ENCODE measurements at regions not wholly inside any gene's neighbourhood (a gene's known extent, or its start where the extent isn't known, plus 50 kb on each side); places are given as distances from the start of the nearest gene placed in this dataset.

- TF ChIP-seq CTCF (conservative IDR thresholded peaks at IDR 0.05; ENCODE audit: low read depth, low read length) (no peak), POLR2A (IDR thresholded peaks at IDR 0.05; ENCODE audit: low read depth, low read length) (no peak), ELK1 (IDR thresholded peaks at IDR 0.05; ENCODE audit: borderline replicate concordance, low read depth, low read length) (no peak), NFE2L2 (IDR thresholded peaks at IDR 0.05; ENCODE audit: low read depth, low read length) (no peak), RAD21 (IDR thresholded peaks at IDR 0.05; ENCODE audit: low read length) (no peak), MAZ (IDR thresholded peaks at IDR 0.05; ENCODE audit: borderline replicate concordance, low read depth, low read length) (no peak), USF2 (IDR thresholded peaks at IDR 0.05; ENCODE audit: low read depth, low read length) (no peak), SMC3 (IDR thresholded peaks at IDR 0.05; ENCODE audit: low read depth, low read length) (no peak), RFX5 (IDR thresholded peaks at IDR 0.05; ENCODE audit: low read depth, low read length) (no peak), RCOR1 (IDR thresholded peaks at IDR 0.05; ENCODE audit: insufficient replicate concordance, low read length) (no peak), MAFK (IDR thresholded peaks at IDR 0.05; ENCODE audit: low read depth, low read length) (no peak), CEBPB (IDR thresholded peaks at IDR 0.05; ENCODE audit: low read depth, low read length) (no peak)
Measured at GRCh38 chr5:7221041-7221440, 174.9 kb upstream of the ADCY2 start.

Data from IMR-90 (cell line).